ENCODE measurements at regions not wholly inside any gene's neighbourhood (a gene's known extent, or its start where the extent isn't known, plus 50 kb on each side); places are given as distances from the start of the nearest gene placed in this dataset.

- TF ChIP-seq EZH2 (IDR thresholded peaks at IDR 0.05; ENCODE audit: borderline replicate concordance, low read depth, low read length, severe bottlenecking) (no peak), CTCF (IDR thresholded peaks at IDR 0.05; ENCODE audit: extremely low read depth in 1 of 2, insufficient read depth in 1 of 2, low read depth in 1 of 2, low read length in 2 of 2) (no peak), POLR2A (IDR thresholded peaks at IDR 0.05; ENCODE audit: low read depth, low read length) (no peak), JUN (IDR thresholded peaks at IDR 0.05; ENCODE audit: borderline replicate concordance, insufficient read depth, insufficient read length, low read depth) (no peak), POLR2AphosphoS5 (IDR thresholded peaks at IDR 0.05; ENCODE audit: insufficient read depth, low read depth, low read length) (no peak), MAX (IDR thresholded peaks at IDR 0.05; ENCODE audit: insufficient read depth, insufficient read length) (no peak), MYC (IDR thresholded peaks at IDR 0.05; ENCODE audit: low read depth, low read length) (no peak), FOS (IDR thresholded peaks at IDR 0.05; ENCODE audit: borderline replicate concordance, insufficient read depth, low read length) (no peak)
These were observed 216.1 kb upstream of the ADRA1D start for GRCh38 chr20:4465212-4465611.
